OCI-LY7 (cell line): ENCODE measurements at regions not wholly inside any gene's neighbourhood (a gene's known extent, or its start where the extent isn't known, plus 50 kb on each side); places are given as distances from the start of the nearest gene placed in this dataset.

Experiments used
- EZH2phosphoT487 ChIP-seq: fragments of 200-600 bp; sonication (generic); IDR thresholded peaks from 2 replicates; pipeline ENCODE4 v1.6.1; 2018; ENCODE audit warnings: low read depth, borderline replicate concordance, mild to moderate bottlenecking, mixed run types, antibody characterized with exemption, low read length, moderate library complexity, mixed read lengths
- TF ChIP-seq, protein P1 (sequence below): fragments of 200-600 bp; sonication (generic); conservative IDR thresholded peaks from 2 replicates; pipeline ENCODE4 v1.5.1; 2014; ENCODE audit warnings: mild to moderate bottlenecking, antibody characterized with exemption, low read length, moderate library complexity, mixed read lengths

DNA sequence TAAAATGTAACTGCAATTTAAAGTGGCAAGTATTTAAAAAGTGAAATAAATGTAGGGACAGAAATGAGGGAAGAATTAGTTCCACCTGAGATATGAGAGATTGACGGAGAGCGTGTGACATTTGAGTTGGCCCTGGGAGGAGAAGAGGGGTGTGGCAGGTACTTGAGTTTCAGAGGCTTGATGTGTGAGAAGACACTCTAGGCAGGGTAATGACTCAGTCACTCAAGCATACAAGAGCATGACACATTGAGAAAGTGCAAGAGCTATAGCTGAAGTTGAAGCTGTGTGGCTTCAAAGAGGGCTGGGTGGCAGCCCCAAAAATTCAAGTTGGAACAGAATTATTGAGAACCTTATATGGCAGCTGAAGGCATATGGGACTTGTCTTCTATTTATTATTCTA lies 420.5 kb downstream of the SLITRK2 start:
- TF ChIP-seq, protein P1, sequence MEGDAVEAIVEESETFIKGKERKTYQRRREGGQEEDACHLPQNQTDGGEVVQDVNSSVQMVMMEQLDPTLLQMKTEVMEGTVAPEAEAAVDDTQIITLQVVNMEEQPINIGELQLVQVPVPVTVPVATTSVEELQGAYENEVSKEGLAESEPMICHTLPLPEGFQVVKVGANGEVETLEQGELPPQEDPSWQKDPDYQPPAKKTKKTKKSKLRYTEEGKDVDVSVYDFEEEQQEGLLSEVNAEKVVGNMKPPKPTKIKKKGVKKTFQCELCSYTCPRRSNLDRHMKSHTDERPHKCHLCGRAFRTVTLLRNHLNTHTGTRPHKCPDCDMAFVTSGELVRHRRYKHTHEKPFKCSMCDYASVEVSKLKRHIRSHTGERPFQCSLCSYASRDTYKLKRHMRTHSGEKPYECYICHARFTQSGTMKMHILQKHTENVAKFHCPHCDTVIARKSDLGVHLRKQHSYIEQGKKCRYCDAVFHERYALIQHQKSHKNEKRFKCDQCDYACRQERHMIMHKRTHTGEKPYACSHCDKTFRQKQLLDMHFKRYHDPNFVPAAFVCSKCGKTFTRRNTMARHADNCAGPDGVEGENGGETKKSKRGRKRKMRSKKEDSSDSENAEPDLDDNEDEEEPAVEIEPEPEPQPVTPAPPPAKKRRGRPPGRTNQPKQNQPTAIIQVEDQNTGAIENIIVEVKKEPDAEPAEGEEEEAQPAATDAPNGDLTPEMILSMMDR: no peak
- no peak for TF ChIP-seq EZH2phosphoT487
